ENCODE measurements at regions not wholly inside any gene's neighbourhood (a gene's known extent, or its start where the extent isn't known, plus 50 kb on each side); places are given as distances from the start of the nearest gene placed in this dataset.
"Not testable (repeated sequence)": the region's sequence is repeated elsewhere in the genome, so short reads cannot be mapped to it uniquely, and the experiment has no call there.

DNA sequence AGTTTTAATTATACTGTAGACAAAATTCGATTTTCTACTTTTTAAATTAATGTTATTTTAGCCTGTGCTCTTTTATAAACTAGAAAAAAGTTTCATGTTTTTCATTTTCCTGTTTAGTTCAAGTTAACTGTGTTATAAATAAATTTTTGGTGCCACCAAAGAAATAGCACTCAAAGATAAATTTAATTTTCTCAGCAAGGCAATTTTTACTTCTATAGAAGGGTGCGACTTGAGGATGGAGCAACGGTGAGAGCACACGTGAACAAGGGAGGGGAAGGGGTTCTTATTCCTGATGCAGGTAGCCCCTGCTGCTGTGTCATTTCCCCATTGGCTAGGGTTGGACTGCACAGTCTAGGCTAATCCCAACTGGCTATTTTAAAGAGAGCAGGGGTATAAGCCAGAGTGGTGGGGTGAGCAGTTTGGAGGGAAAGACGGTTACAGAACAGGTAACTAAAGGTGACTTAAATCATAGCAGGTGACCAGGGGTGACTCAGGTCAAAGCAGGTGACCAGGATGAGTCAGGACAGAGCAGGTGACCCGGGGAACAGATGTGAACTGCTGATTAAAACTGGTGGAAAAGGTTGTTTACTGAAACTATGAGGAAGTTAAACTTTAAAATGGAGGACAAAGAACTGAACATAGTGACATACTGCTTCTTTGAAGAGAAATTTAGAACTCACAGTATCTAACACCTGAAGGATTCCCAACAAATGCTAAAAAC is 104.6 kb upstream of the GPBP1 start:
- DNase-seq: no peak

DNA sequence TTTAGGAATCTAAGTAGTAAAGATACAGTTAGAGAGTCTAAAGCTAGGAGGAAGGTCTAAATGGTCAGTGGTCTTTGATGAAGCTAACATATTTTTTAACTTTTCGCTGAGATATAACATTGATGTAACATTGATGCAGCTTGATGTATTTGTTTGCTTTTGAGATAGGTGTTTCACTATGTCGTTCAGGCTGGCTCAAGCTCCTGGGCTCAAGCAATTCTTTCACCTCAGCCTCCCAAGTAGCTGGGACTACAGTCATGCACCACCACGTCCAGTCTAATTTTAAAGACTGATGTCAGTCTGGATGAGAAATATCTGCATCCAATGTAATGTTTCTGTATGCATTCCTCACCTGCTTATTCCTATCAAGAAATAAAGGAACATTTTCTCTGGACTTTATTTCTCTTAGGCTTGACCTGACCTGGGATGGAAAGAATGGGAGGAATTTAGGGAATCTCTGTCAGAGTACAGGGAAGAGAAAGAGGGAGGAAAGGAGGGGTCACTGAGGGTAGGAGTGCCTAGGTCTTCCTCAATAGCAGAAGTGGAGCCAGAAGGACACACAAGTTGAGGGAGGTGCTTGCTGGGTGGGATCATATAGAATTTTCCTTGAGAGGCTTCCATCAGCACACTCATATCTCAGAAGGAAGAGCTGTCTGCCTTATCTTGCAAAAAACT is 101.5 kb upstream of the GPBP1 start:
- no peak for DNase-seq

DNA sequence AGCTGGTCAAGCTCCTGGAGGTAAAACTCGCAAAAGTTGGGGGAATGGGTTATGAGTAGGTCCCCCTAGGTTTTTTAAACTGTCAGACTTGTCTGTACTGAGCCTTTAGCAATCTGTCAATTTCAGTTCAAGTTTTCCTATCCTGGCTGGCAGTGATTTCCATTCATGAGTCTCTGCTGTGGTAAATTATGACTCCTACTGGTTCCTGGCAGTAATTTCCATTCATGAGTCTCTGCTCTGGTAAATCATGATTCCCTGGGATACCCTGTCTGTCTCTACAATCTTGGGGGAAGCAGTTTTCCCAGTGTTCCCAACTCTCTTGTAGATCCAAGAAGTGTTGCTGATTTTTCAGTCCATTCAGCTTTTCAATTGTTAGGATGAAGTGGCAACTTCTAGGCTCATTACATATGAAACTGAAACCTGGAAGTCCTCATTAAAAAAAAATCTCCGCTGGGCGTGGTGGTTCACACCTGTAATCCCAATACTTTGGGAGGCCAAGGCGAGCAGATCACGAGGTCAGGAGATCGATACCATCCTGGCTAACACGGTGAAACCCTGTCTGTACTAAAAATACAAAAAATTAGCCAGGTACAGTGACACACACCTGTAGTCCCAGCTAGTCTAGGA is 91.3 kb upstream of the GPBP1 start:
- DNase-seq: no peak

DNA sequence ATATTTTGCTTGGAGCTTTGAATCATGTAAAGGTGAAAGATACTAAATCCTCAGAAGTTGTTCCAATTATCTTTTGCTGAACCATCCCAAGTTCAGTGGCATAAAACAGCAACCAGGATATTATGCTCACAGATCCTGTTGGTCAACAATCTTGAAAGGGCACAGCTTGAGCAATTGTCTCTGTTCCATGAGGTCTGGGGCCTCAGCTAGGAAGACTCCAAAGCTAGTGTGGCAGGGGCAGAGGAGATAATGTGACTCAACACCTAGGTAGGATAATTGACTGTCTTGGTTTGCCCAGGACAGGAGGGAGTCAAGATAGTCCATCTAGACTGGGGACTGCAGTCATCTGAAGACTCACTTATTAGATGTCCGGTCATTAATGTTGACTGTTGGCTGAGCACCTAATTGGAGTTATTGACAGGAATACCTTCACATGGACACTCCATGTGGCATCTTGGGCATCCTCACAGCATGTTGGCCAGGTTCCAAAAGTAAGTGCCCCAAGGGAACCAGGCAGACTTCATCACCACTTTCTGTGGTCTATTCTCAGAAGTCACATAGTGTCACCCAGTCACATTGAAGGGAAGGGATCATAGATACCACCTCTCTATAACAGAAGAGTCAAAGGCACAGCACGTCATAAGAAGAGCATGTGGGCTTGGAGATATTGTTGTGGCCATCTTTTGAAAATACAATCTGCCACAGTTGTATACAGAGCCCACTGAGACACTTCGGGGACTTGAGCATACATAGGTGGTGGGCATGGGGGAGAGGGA is 88.4 kb upstream of the GPBP1 start:
- no peak for DNase-seq

DNA sequence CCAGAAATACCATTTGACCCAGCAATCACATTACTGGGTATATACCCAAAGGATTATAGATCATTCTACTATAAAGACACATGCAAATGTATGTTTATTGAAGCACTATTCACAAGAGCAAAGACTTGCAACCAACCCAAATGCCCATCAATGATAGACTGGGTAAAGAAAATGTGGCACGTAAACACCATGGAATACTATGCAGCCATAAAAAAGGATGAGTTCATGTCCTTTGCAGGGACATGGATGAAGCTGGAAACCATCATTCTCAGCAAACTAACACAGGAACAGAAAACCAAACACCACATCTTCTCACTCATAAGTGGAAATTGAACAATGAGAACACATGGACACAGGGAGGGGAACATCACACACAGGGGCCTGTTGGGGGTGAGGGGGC is 85.9 kb upstream of the GPBP1 start:
- not testable (repeated sequence) for DNase-seq

DNA sequence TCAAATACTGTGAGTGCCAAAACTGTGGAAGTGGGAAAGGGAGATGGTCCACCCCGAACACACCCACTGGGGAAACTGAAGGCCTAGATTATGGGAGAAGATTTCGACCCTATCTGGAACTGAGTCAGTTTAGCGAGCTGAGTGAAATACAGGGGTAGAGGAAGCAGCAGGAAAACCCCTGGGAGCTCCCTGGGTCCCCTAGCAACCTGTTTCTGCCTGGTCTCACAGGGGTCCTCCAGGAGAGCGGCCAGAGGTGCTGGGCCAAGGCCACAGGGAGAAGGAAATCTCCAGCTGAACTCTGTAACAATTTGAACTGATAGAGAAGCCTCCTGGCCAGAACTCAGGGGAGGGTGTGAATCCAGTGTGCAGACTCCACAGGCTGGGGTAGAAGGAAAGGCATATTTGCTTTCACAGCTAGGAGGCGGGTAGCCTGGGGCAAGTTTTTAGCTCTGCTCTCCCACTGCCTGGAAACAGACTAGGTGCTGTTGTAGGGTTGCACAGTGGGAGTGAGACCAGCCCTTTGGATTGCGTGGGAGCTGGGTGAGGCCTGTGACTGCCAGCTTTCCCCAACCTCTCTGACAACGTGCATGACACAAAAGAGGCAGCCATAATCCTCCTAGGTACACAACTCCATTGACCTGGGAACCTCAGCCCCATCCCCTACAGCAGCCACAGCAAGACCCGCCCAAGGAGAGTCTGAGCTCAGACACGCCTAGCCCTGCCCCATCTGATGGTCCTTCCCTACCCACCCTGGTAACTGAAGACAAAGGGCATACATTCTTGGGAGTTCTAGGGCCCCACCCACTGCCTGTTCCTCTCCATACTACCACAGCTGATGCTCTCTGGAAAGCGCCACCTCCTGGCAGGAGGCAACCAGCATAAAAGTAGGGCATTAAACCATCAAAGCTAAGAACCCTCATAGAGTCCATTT is 78.8 kb upstream of the GPBP1 start:
- DNase-seq: no peak

DNA sequence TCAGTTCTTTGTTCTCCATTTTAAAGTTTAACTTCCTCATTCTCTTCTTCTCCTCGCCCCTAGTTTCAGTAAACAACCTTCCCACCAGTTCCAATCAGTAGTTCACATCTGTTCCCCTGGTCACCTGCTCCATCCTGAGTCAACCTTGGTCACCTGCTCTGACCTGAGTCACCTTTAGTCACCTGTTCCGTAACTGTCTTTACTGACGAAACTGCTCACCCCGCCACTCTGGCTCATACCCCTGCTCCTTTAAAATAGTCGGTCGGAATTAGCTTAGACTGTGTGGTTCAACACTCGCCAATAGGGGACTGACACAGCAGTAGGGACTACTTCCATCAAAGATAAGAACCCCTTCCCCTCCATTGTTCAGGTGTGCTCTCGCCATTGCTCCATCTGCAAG is 76.3 kb upstream of the GPBP1 start:
- DNase-seq: no peak

DNA sequence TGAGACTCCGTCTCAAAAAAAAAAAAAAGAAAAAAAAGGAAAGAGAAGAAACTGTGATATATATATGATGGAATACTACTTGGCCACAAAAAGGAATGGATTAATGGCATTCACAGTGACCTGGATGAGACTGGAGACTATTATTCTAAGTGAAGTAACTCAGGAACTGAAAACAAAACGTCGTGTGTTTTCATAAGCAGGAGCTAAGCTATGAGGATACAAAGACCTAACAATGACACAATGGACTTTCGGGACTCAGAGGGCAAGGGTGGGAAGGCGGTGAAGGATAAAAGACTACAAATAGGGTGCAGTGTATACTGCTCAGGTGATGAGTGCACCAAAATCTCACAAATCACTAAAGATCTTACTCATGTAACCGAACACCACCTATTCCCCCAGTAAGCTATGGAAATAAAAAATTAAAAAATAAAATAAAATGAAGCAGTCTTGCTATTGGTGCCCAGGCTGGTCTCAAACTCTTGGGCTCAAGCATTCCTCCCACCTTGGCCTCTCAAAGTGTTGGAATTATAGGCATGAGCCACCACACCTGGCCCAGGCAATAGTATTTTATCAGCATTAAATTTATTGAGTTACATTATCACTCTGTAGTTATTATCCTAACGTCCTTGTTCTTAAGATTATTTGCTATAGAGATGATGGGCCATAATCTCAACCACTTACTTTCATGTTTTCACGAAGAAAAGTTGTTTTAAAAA is 71.5 kb upstream of the GPBP1 start:
- no peak for DNase-seq

DNA sequence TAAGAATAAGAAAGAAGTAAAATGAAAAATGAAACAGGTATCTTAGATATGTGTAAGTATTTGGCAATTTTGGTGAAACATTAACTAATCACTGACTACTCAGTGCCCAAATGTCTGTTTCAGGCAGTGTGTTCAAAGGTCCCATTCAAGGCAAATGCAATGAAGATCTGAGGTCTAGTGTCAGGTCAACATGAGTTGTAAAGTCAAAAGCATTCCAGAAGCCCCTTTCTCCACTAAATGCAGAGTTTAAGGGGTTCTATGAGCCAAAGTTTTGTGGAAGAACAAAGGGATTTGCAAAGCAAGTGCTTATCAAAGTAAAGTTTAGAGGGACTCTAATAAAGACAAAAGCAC is 71.0 kb upstream of the GPBP1 start:
- no peak for DNase-seq

DNA sequence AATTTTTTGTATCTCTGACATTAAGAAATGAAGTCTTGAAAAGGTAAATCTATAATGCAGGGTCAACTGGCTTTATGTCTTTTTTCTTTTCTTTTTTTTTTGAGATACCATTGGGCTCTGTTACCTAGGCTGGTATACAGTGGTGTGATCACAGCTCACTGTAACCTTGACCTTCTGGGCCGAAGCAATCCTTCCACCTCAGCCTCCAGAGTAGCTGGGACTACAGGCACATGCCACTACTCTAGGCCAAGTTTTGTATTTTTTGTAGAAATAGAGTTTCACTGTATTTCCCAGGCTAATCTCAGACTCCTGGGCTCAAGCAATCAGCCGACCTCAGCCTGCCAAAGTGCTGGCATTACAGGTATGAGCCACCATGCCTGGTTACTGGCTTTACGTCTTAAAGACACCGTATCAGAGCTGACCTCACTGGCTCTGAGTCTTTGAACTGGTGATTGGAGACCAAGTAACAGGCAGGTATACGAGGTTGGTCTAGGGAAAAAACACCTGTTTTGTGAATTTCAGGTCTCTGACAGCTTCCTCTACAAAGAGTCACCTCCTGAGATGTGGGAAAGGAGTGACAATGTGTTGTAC is 70.4 kb upstream of the GPBP1 start:
- DNase-seq: no peak

DNA sequence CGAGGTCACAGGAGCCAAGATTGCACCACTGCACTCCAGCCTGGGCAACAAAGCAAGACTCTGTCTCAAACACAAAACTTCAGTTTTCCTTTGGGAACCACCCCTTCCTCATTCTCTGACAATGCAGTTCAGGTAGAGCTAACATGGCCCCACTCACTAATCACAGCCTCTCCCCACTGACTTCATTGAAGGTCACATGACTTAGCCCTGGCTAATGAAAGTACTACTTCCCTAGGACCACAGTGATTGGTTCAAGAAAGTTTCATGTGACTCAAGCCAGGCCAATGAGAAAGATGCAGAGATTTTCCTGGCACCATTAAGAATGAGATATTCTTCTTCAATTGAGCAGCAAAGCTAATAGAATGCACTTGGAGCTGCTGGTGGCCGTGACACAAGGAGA is 67.2 kb upstream of the GPBP1 start:
- no peak for DNase-seq

DNA sequence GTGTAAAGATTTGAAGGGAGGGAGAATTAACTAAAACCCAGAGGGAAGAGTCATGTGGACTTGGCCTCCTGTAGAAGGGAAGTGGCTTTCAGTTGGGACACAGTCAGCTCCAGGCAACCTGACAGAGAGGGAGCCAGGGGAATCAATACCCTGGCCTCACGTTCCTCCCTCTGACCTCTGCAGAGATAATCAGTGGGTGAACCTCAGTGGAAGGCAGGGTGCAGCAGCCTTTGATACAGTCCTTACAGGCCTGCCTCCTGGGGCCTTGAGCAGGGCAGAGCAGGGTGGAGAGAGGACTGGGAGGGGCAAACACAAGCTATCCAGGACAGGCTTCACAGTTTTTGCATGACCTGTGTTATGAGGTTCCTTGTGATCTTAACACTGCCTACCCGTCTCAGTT is 61.9 kb upstream of the GPBP1 start:
- DNase-seq: no peak

DNA sequence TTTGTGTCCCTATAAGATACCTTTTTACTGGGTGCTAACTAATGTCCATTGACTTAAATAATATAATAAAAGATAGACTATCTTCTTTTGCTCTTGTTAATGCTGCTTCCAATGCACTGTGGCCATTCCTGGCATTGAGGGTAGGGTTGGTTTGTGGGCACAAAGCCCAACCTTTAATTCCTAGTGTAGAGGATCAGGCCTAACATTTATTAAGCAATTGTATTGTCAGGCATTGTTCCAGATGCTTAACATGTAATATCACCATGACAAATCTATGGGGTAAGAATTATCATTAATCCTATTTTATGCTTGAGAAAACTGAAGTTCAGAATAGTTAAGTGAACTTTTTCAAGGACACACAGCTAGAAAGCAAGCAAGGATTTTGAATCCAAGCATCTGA is 60.4 kb upstream of the GPBP1 start:
- DNase-seq: no peak

DNA sequence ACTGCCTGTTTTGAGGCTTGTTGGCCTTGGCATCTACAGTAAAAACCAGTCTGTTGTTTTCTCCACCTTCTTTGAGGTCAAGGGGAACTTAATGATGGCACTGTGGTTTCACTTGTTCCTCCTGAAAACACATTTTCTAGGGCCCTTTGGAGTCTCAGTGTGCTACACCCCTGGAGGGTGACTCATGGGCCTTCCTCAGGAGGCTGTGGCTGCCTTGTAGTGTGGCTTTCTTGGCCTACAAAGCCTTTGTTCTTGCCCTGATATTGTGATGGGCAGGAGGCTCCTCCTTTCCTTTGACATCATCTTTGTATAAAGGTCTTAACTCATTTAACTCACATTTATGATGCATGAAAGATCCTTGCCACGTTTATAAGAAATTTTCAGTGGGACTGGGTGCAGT is 56.3 kb upstream of the GPBP1 start:
- DNase-seq: no peak

DNA sequence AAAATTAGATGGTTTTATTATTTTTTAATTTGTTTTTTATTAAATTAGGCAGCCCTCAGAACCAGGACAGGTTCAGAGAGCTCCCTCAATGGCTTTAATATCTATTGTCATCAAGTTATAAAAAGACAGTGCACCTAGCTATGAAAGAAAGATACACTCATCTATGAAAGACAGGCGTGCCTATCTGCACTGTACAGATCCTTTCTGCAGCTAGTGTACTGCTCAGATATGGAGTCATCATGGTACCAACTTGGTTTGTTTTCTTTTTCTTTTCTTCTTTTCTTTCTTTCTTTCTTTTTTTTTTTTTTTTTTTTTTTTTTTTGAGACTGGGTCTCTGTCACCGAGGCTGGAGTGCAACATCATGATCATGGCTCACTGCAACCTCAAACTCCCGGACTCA is 54.8 kb upstream of the GPBP1 start:
- DNase-seq: no peak

DNA sequence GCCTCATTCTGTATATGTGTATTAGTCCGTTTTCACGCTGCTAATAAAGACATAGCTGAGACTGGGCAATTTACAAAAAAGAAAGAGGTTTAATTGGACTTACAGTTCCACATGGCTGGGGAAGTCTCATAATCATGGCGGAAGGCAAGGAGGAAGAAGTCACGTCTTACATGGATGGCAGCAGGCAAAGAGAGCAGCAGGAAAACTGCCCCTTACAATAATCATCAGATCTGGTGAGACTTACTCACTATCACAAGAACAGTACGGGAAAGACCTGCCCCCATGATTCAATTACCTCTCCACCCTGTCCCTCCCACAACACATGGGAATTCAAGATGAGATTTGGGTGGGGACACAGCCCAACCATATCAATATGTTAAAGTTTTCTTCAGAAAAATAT is 49.8 kb upstream of the GPBP1 start:
- no peak for DNase-seq

Data from NCI-H2171 (cell line).